GM12878 (cell line): ENCODE measurements at regions not wholly inside any gene's neighbourhood (a gene's known extent, or its start where the extent isn't known, plus 50 kb on each side); places are given as distances from the start of the nearest gene placed in this dataset.
A peak's percentile ranks its signal among the peaks of the same experiment; 100 is the strongest.

ENCODE experiments used
- ATAC-seq: fragments of 200-7000 bp; cut with Tn5 transposase; 3 replicates; pipeline ENCODE4 v1.9.1; 2020; ENCODE audit warnings: mild to moderate bottlenecking, moderate library complexity
- BruUV-seq: library from RNA; stranded (reverse); fragments of 400-500 nt; replicated peaks from 2 replicates; lab custom pipeline; 2021; lab: Mats Ljungman, UMichigan
- CTCF ChIA-PET: fragments of 300-600 bp; sonication (Branson Sonifier 250); formaldehyde crosslinking; extraction: SDS; loops from one replicate; lab custom pipeline; 2021; ENCODE audit warnings: inconsistent platforms; lab: Yijun Ruan, JAX
- POLR2A ChIA-PET: fragments of 350-600 bp; formaldehyde crosslinking; extraction: SDS; loops from one replicate; lab custom pipeline; 2021; ENCODE audit warnings: inconsistent platforms; lab: Charles Lee
- RAD21 ChIA-PET: fragments of 300-600 bp; sonication (Branson Sonifier 250); formaldehyde crosslinking; loops from one replicate; lab custom pipeline; 2023; ENCODE audit warnings: antibody characterized with exemption; ENCODE audit not compliant: unreplicated experiment; lab: Charles Lee
- SMC1A ChIA-PET: fragments of 300-600 bp; sonication (Branson Sonifier 250); formaldehyde crosslinking; loops from one replicate; lab custom pipeline; 2023; ENCODE audit not compliant: unreplicated experiment, uncharacterized antibody; lab: Charles Lee
- DNase-seq: peaks from one replicate; pipeline ENCODE4 v3.0.0-alpha.2; 2011; ENCODE audit warnings: low read depth, low spot score
- FAIRE-seq: peaks from 3 replicates; lab custom pipeline; 2011; peaks lifted over from hg19 to GRCh38; lab: Jason Lieb, UNC
- H2AFZ ChIP-seq: 2 replicates; pipeline ENCODE4 v1.6.0; 2011; ENCODE audit warnings: low read depth, low read length, control low read depth; ENCODE audit not compliant: control insufficient read depth
- H3K27ac ChIP-seq: 2 replicates; pipeline ENCODE4 v1.5.1; 2011; ENCODE audit warnings: control low read depth; ENCODE audit not compliant: control insufficient read depth, insufficient read depth
- H3K27me3 ChIP-seq, 2 experiments: replicated peaks in 1 of 2; 2 replicates each; pipeline versions ENCODE4 v1.6.0 to v1.6.1; 2011; ENCODE audit warnings: low read length in 1 of 2; ENCODE audit not compliant: control insufficient read depth in 2 of 2, insufficient read depth in 2 of 2
- H3K36me3 ChIP-seq, 2 experiments: 2 replicates each; pipeline ENCODE4 v1.5.1; 2011; ENCODE audit warnings: low read length in 1 of 2; ENCODE audit not compliant: control insufficient read depth in 2 of 2, insufficient read depth in 2 of 2
- H3K4me1 ChIP-seq: 2 replicates; pipeline ENCODE4 v1.6.1; 2011; ENCODE audit warnings: mild to moderate bottlenecking, low read length, moderate library complexity, mixed read lengths; ENCODE audit not compliant: control insufficient read depth, insufficient read depth
- H3K4me2 ChIP-seq: 2 replicates; pipeline ENCODE4 v1.6.0; 2011; ENCODE audit warnings: control low read depth; ENCODE audit not compliant: control insufficient read depth, insufficient read depth
- H3K4me3 ChIP-seq: fragments of 200-600 bp; sonication (generic); 2 replicates; pipeline ENCODE4 v1.5.1; 2016
- H3K79me2 ChIP-seq: 2 replicates; pipeline ENCODE4 v1.6.0; 2011; ENCODE audit warnings: low read length; ENCODE audit not compliant: control insufficient read depth, insufficient read depth
- H3K9ac ChIP-seq: 2 replicates; pipeline ENCODE4 v1.8.0; 2011; ENCODE audit warnings: low read length, control low read depth, mixed read lengths; ENCODE audit not compliant: control insufficient read depth, insufficient read depth
- H3K9me3 ChIP-seq: replicated peaks from 3 replicates; pipeline ENCODE4 v1.5.1; 2011; ENCODE audit warnings: mild to moderate bottlenecking, low read length; ENCODE audit not compliant: control insufficient read depth, insufficient read depth
- H4K20me1 ChIP-seq: 2 replicates; pipeline ENCODE4 v1.6.0; 2011; ENCODE audit not compliant: control insufficient read depth, insufficient read depth
- BCL11A ChIP-seq: IDR thresholded peaks from 2 replicates; pipeline ENCODE4 v1.6.1; 2011; ENCODE audit warnings: low read depth, low read length
- BHLHE40 ChIP-seq, 2 experiments: fragments of 450-650 bp in 1 of 2; IDR thresholded peaks; 2 replicates each; pipeline ENCODE4 v1.6.1; 2011 to 2017; ENCODE audit warnings: low read depth in 2 of 2, borderline replicate concordance in 1 of 2, improper control_type of control experiment in 1 of 2, low read length in 1 of 2, mild to moderate bottlenecking in 1 of 2
- CBX5 ChIP-seq: sonication (generic); IDR thresholded peaks from 2 replicates; pipeline ENCODE4 v1.6.1; 2016; ENCODE audit warnings: low read depth, moderate library complexity, mild to moderate bottlenecking, inconsistent platforms
- CEBPB ChIP-seq, 2 experiments: fragments of 150-350 bp in 1 of 2; IDR thresholded peaks; 2 replicates each; pipeline ENCODE4 v1.6.1; 2012 to 2014; ENCODE audit warnings: low read depth in 2 of 2, low read length in 2 of 2, borderline replicate concordance in 1 of 2, inconsistent platforms in 1 of 2
- CTCF ChIP-seq, 3 experiments: IDR thresholded peaks in 2 of 3; conservative IDR thresholded peaks in 1 of 3; 2 replicates each; pipeline ENCODE4 v1.5.1; 2011; ENCODE audit warnings: low read depth in 3 of 3, low read length in 3 of 3, mild to moderate bottlenecking in 3 of 3, control low read depth in 2 of 3, moderate library complexity in 2 of 3, inconsistent platforms in 1 of 3, mixed read lengths in 1 of 3; ENCODE audit not compliant: control insufficient read depth in 2 of 3, insufficient read depth in 1 of 3; ENCODE audit errors: extremely low read depth in 1 of 3
- ESRRA ChIP-seq: IDR thresholded peaks from 2 replicates; pipeline ENCODE4 v1.6.1; 2012; ENCODE audit warnings: mild to moderate bottlenecking, low read length, improper control_type of control experiment
- KAT2A ChIP-seq: conservative IDR thresholded peaks from 2 replicates; pipeline ENCODE4 v1.6.1; 2011; ENCODE audit warnings: low read depth, low read length; ENCODE audit not compliant: control insufficient read depth
- NR2F1 ChIP-seq: fragments of 450-650 bp; conservative IDR thresholded peaks from 2 replicates; pipeline ENCODE4 v1.6.1; 2017; ENCODE audit warnings: mild to moderate bottlenecking
- PML ChIP-seq: IDR thresholded peaks from 2 replicates; pipeline ENCODE4 v1.6.1; 2012; ENCODE audit warnings: low read length, inconsistent platforms
- POLR2AphosphoS2 ChIP-seq: IDR thresholded peaks from 2 replicates; pipeline ENCODE4 v1.6.1; 2011; ENCODE audit warnings: low read depth, mild to moderate bottlenecking, low read length, improper control_type of control experiment, moderate library complexity
- POLR2AphosphoS5 ChIP-seq: IDR thresholded peaks from 2 replicates; pipeline ENCODE4 v1.6.1; 2011; ENCODE audit warnings: mild to moderate bottlenecking, low read length, inconsistent platforms
- POU2F2 ChIP-seq: IDR thresholded peaks from 3 replicates; pipeline ENCODE4 v1.6.1; 2011; ENCODE audit warnings: low read depth, mild to moderate bottlenecking, low read length, borderline replicate concordance
- SRF ChIP-seq, 2 experiments: IDR thresholded peaks; 2 replicates each; pipeline ENCODE4 v1.6.1; 2011; ENCODE audit warnings: low read depth in 2 of 2, low read length in 2 of 2, mild to moderate bottlenecking in 1 of 2, moderate library complexity in 1 of 2
- TBL1XR1 ChIP-seq: IDR thresholded peaks from 2 replicates; pipeline ENCODE4 v1.6.1; 2012; ENCODE audit warnings: low read depth, low read length, improper control_type of control experiment
- ZBED1 ChIP-seq: IDR thresholded peaks from 2 replicates; pipeline ENCODE4 v1.6.1; 2016; ENCODE audit warnings: borderline replicate concordance
- WGBS: methylation state at CpG from one replicate; pipeline ENCODE4 v1.1.6; 2016; ENCODE audit warnings: low lambda C conversion rate; ENCODE audit not compliant: insufficient replicate concordance, insufficient coverage; ENCODE audit errors: missing lambda C conversion rate; 5-methylcytosine and 5-hydroxymethylcytosine counted together
- in situ Hi-C: fragments of 300-500 bp; cut with MboI; formaldehyde crosslinking; loops from 9 replicates; pipeline ENCODE4 v1.14.3; 2018; ENCODE audit warnings: mixed read lengths
- intact Hi-C: fragments of 100-400 bp; cut with micrococcal nuclease; formaldehyde crosslinking; loops from one replicate; pipeline ENCODE4 v1.14.2; 2022; ENCODE audit not compliant: unreplicated experiment

GRCh38 chr22:19620742-19621371 lies 93.4 kb upstream of the SEPTIN5 start:
- 66% methylated on average over 21 of the region's 21 CpGs for WGBS
- intact Hi-C loops, result no loop called here
- ChIA-PET POLR2A (no interaction called here), RAD21 (no interaction called here), CTCF (interaction anchor here (1.1 to 1.7 kb wide), 3 partner anchors 9 to 476 kb away, joined by 3 to 6 read pairs (median 5); partner anchors contain the start of gene ESS2), SMC1A (no interaction called here)
- in situ Hi-C loops, result no loop called here
- DNase-seq, result no peak
- no peak overlapping the region for H3K9ac ChIP-seq
- BruUV-seq, result no TSS peak
- TF ChIP-seq TBL1XR1 (no peak), PML (no peak)
- no peak overlapping the region for H3K4me3 ChIP-seq
- H3K27ac ChIP-seq, result no peak overlapping the region
- peaks cover 28% of the 10 kb centered on the region for H3K4me1 ChIP-seq
- no peaks in the 10 kb centered on the region for H3K9me3 ChIP-seq
- no peak overlapping the region for H2AFZ ChIP-seq
- FAIRE-seq, result no peak
- no peaks in the 10 kb centered on the region for H3K27me3 ChIP-seq
- no peak for ATAC-seq
- no peaks in the 10 kb centered on the region for H3K36me3 ChIP-seq
- no peaks in the 10 kb centered on the region for H4K20me1 ChIP-seq
- no peaks in the 10 kb centered on the region for H3K79me2 ChIP-seq
- no peak overlapping the region for H3K4me2 ChIP-seq

- ChIA-PET RAD21 (interaction anchor here (0.7 kb wide), 1 partner anchor 142 kb away, joined by 3 read pairs; the partner anchor contains the start of gene CDC45), CTCF (interaction anchor here (1.1 to 1.7 kb wide), 3 partner anchors 8 to 477 kb away, joined by 3 to 6 read pairs (median 5); partner anchors contain the start of gene ESS2), SMC1A (no interaction called here), POLR2A (no interaction called here)
- Histone ChIP-seq H3K4me2 (peak overlapping the region; percentile 61), H3K9ac (no peak overlapping the region), H3K9me3 (no peaks in the 10 kb centered on the region), H4K20me1 (no peaks in the 10 kb centered on the region), H3K27me3 (no peaks in the 10 kb centered on the region), H3K36me3 (no peaks in the 10 kb centered on the region), H3K4me1 (peaks cover 28% of the 10 kb centered on the region), H3K27ac (0 out of 2 replicates have a peak overlapping the region, but pooled peaks have one; percentile 29), H2AFZ (peak overlapping the region; percentile 40), H3K79me2 (no peaks in the 10 kb centered on the region), H3K4me3 (no peak overlapping the region)
- BruUV-seq, result no TSS peak
- DNase-seq, result no peak
- FAIRE-seq, result peak; percentile 90
- in situ Hi-C loops (no loop called here), intact Hi-C loops (no loop called here)
- ATAC-seq, result no peak
- 30% methylated on average over 18 of the region's 18 CpGs for WGBS
- TF ChIP-seq CBX5, result no peak
- peak; percentile 98 for TF ChIP-seq NR2F1
- no peak for TF ChIP-seq POU2F2
- TF ChIP-seq CEBPB (IDR thresholded peaks at IDR 0.05; ENCODE audit: borderline replicate concordance in 1 of 2, low read depth in 2 of 2, low read length in 2 of 2), result no peak
- no peak for TF ChIP-seq CTCF (IDR thresholded peaks at IDR 0.05 in 2 of 3, conservative IDR thresholded peaks at IDR 0.05 in 1 of 3; ENCODE audit: control insufficient read depth in 2 of 3, extremely low read depth in 1 of 3, insufficient read depth in 1 of 3, low read depth in 3 of 3, low read length in 3 of 3)
- TF ChIP-seq ESRRA, result 0 out of 2 replicates have a peak, but pooled peaks have one; percentile 68
- 0 out of 2 replicates have a peak, but pooled peaks have one; percentile 11 for TF ChIP-seq BCL11A
- TF ChIP-seq POLR2AphosphoS2, result no peak
- no peak for TF ChIP-seq SRF (IDR thresholded peaks at IDR 0.05; ENCODE audit: low read depth in 2 of 2, low read length in 2 of 2)
- no peak for TF ChIP-seq KAT2A
- 0 out of 4 replicates have a peak, but pooled peaks of 1 of the 2 experiments have one; percentile 35 for TF ChIP-seq BHLHE40 (IDR thresholded peaks at IDR 0.05; ENCODE audit: borderline replicate concordance in 1 of 2, low read depth in 2 of 2, low read length in 1 of 2)
- TF ChIP-seq ZBED1, result no peak
- TF ChIP-seq POLR2AphosphoS5, result no peak
Observed at GRCh38 chr22:19621373-19622060, 92.8 kb upstream of the SEPTIN5 start.
